NCI-H460 (cell line): ENCODE measurements at regions not wholly inside any gene's neighbourhood (a gene's known extent, or its start where the extent isn't known, plus 50 kb on each side); places are given as distances from the start of the nearest gene placed in this dataset.
"Not testable (repeated sequence)": the region's sequence is repeated elsewhere in the genome, so short reads cannot be mapped to it uniquely, and the experiment has no call there.

Experiments
- DNase-seq: peaks from one replicate; pipeline ENCODE4 v3.0.0-alpha.2; 2016; ENCODE audit warnings: low read depth; ENCODE audit errors: extremely low read depth

DNA sequence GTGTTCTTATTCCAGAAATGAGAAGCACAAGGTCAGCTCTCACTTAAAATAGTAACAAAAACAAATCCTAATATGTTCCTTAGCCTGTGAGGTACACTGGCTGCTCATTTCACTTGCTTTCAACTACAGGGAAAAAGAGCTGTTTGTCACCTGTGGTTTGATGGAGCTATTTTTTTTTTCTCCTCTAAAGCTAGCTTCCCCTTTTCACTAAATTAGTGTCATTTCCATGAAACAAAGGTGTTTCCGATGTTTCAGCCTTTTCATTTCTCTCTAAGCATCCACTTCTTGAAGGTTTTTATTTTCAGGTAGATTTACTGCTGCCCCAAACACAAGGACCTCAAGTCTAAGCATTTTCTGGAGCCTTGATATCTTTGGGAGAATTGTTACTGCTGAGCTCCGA, 148.6 kb downstream of the RBMX2 start:
- DNase-seq: no peak

DNA sequence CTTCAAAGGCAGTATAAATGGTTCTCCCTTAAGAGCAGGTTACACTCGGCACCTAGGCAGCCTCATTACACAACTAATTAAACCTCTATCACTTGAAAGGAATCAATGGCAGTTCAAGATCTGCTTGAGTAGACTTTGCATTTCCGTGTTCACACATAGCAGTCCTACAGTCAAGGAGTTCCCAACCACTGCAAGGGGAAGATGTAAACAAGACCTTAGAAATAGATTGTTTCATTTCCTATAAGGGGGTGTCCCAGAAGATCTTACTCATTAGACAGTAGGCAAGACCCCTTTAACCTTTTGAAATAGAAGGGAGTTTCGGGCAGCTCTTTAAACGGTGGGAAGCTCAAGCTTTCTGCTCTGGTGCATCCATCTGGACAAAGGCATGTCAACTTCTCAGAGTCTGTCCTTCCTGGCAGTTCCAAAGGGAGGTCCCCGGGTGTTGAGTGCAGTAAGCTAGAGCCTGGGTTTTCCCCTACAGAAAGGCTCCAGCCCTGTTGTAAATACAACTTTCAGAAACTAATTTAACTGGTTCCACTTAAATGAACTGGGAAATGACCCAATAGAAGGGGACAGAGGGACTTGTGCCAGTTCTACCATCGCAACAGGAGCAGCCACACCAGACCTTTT, 150.8 kb downstream of the RBMX2 start:
- no peak for DNase-seq

DNA sequence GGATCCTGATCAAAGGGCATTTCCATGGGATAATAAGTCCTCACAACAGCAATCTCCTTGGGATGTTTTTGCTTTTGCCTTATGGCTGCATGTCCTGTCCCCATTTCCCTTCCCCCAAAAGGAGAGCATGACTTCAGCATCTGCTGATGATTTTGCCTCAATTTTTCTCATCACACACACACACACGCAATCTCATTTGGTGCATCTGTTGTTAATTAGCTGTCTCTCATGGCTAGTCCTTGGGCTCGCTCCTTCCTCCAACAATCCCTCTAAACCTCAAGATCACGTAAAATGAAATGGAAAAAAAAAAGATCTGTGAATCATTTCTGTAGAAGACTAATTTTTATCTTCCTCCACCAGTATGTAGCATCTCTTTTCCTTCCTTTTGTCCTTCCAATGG, 153.6 kb downstream of the RBMX2 start:
- no peak for DNase-seq

DNA sequence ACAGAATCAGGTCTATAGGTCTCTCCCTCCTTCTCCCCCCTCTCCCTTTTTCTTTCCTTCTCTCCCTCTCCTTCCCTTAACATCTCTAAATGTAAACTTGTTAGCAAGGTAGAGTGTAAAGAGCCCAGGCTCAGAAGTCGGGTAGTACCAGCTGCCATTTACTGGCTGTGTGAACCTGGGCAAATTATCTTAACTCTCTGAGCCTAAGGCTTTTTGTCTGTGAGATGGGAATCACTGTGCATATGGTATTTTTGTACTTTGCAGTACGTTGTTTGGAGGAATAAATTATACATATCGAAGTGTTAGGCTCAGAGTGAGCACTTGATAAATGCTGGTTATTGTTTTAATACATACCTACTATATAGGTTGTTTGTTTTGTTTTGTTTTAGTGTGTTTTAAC, 154.0 kb downstream of the RBMX2 start:
- DNase-seq: no peak

DNA sequence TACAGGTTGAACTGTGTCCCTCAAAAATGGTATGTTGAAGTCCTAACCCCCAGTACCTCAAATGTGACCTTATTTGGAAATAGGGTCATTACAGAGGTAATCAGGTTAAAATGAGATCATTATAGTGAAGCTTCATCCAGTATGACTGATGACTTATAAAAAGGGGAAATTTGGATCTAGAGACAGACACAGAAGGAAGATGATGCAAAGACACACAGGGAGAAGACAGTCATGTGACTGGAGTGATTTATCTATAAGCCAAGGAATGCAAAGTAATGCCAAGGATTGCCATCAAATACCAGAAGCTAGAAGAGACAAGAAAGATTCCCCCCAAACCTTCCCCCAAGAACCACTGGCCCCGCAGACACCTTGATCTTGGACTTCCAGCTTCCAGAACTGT, 155.2 kb downstream of the RBMX2 start:
- no peak for DNase-seq

DNA sequence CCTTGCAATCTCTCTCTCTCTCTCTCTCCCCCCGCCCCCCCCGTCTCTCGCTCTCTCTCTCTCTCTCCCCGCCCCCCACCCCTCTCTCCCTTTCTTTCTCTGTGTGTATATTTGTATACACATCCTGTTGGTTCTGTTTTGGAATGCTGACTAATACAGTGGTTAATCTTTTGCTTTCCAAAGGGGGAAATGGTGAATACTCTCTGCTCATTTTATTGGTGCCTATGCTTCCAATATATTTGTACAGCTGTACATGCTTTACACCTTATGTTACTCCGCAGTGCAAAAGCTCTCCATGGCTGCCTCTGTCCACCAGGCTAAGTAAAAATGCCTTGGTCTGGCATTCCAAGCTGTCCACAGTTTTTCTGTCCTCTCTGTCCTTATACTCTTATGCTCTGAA, 158.8 kb downstream of the RBMX2 start:
- DNase-seq: no peak

DNA sequence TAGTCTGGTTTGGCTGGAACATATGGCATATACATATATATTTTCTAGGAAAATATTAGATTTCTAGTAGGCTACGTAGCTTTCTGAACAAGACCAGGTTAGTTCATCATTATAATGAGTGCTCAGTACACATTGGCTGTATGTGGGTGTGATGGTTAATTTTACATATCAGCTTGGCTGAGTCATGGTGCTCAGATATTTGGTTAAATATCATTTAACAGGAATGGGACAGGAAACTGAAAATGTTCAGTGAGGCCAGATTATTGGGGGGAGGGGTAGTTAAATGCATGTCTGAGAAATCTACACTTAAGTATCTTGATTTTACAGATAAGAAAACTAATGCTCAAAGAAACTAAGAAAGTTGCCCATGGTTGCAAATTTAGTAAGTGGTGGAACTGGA, 160.1 kb downstream of the RBMX2 start:
- no peak for DNase-seq

DNA sequence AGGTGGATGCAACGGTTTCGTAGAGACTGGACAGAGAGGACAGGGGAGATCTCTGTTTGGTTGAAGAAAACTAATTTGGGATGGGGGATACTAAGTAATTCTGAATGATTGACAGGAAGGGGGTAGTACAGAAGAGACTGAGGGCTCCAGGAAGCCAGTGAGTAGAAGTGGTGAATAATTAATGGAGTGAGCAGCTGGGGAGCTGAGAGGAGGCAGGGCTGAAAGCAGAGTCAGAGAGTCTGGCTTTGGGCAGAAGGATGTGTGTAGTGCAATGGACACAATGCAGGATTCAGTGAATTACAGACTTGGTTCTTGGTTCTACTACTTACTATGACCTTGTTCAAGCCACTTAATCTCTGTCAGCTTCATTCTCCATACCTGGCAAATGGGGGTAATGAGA, 161.7 kb downstream of the RBMX2 start:
- no peak for DNase-seq

DNA sequence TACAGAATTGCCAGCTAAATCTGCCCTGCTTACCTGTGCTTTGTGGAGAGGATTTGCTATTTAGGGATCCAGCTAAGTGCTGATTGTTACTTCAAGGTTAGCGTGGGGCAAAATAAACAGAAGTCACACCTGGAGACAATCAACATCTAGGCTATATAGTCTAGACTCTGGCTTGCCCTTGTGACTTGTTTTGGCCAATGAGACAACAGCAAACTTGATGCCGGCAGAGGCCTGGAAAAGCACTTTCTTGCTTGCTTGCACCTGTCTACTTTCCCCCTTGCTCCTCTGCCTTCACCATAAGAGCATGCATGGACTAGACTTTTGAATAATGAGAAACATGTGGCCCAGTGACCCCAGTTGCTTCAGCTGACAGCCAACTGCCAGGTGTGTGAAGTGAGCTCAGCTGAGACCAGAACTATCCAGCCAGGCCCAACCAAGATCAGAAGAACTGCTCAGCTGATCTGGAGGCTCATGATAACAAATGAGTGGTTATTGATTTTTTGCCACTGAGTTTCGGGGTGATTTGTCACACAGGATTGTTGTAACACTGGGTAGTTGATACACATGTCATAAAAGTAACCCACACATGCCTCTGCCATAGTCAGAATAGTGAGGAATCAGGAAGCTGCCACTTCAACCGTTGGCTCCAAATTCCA, 164.4 kb downstream of the RBMX2 start:
- DNase-seq: no peak

DNA sequence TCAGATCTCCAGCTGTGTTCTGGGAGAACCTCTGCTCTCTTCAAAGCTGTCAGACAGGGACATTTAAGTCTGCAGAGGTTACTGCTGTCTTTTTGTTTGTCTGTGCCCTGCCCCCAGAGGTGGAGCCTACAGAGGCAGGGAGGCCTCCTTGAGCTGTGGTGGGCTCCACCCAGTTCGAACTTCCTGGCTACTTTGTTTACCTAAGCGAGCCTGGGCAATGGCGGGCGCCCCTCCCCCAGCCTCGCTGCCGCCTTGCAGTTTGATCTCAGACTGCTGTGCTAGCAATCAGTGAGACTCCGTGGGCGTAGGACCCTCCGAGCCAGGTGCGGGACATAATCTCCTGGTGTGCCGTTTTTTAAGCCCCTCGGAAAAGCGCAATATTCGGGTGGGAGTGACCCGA, 171.2 kb downstream of the RBMX2 start:
- DNase-seq: not testable (repeated sequence)
